ENCODE measurements at regions not wholly inside any gene's neighbourhood (a gene's known extent, or its start where the extent isn't known, plus 50 kb on each side); places are given as distances from the start of the nearest gene placed in this dataset.

- Mint-ChIP-seq H3K9me3 (ENCODE audit: unreplicated experiment) (no peaks in the 10 kb centered on the region), H3K27ac (ENCODE audit: unreplicated experiment) (no peak overlapping the region), H3K27me3 (ENCODE audit: unreplicated experiment) (peaks cover 12% of the 10 kb centered on the region), H3K4me3 (ENCODE audit: unreplicated experiment) (no peak overlapping the region), H3K4me1 (ENCODE audit: unreplicated experiment) (no peaks in the 10 kb centered on the region), H3K36me3 (ENCODE audit: unreplicated experiment) (no peaks in the 10 kb centered on the region)
- no peak for TF ChIP-seq CTCF (IDR thresholded peaks at IDR 0.05)
- DNase-seq (ENCODE audit: extremely low spot score, unreplicated experiment) = no peak
These were observed 69.5 kb downstream of the SEC61G start for GRCh38 chr7:54689394-54690049.

GRCh38 chr7:54687462-54688212 lies 71.4 kb downstream of the SEC61G start:
- Mint-ChIP-seq H3K4me3 (ENCODE audit: unreplicated experiment) (no peak overlapping the region), H3K27me3 (ENCODE audit: unreplicated experiment) (peaks cover 15% of the 10 kb centered on the region), H3K27ac (ENCODE audit: unreplicated experiment) (no peak overlapping the region), H3K4me1 (ENCODE audit: unreplicated experiment) (no peaks in the 10 kb centered on the region), H3K9me3 (ENCODE audit: unreplicated experiment) (no peaks in the 10 kb centered on the region), H3K36me3 (ENCODE audit: unreplicated experiment) (no peaks in the 10 kb centered on the region)
- no peak for DNase-seq (ENCODE audit: extremely low spot score, unreplicated experiment)
- TF ChIP-seq CTCF (IDR thresholded peaks at IDR 0.05) = no peak

- no peak for DNase-seq (ENCODE audit: extremely low spot score, unreplicated experiment)
- no peak overlapping the region for H3K4me3 Mint-ChIP-seq (ENCODE audit: unreplicated experiment)
- no peak overlapping the region for H3K27ac Mint-ChIP-seq (ENCODE audit: unreplicated experiment)
- no peaks in the 10 kb centered on the region for H3K4me1 Mint-ChIP-seq (ENCODE audit: unreplicated experiment)
- TF ChIP-seq CTCF (IDR thresholded peaks at IDR 0.05) = no peak
- H3K27me3 Mint-ChIP-seq (ENCODE audit: unreplicated experiment) = peaks cover 24% of the 10 kb centered on the region
- H3K9me3 Mint-ChIP-seq (ENCODE audit: unreplicated experiment) = no peaks in the 10 kb centered on the region
- no peaks in the 10 kb centered on the region for H3K36me3 Mint-ChIP-seq (ENCODE audit: unreplicated experiment)
These were observed 78.5 kb downstream of the SEC61G start for GRCh38 chr7:54680377-54681005.

- Mint-ChIP-seq H3K9me3 (ENCODE audit: unreplicated experiment) (no peaks in the 10 kb centered on the region), H3K36me3 (ENCODE audit: unreplicated experiment) (no peaks in the 10 kb centered on the region), H3K27me3 (ENCODE audit: unreplicated experiment) (peaks cover 25% of the 10 kb centered on the region), H3K4me3 (ENCODE audit: unreplicated experiment) (no peak overlapping the region), H3K27ac (ENCODE audit: unreplicated experiment) (no peak overlapping the region), H3K4me1 (ENCODE audit: unreplicated experiment) (no peaks in the 10 kb centered on the region)
- TF ChIP-seq CTCF (IDR thresholded peaks at IDR 0.05) = no peak
- DNase-seq (ENCODE audit: extremely low spot score, unreplicated experiment) = no peak
These were observed 79.6 kb downstream of the SEC61G start for GRCh38 chr7:54679490-54679817.
